PC-3 (cell line): ENCODE measurements at regions not wholly inside any gene's neighbourhood (a gene's known extent, or its start where the extent isn't known, plus 50 kb on each side); places are given as distances from the start of the nearest gene placed in this dataset.
"Not testable (repeated sequence)": the region's sequence is repeated elsewhere in the genome, so short reads cannot be mapped to it uniquely, and the experiment has no call there.

ENCODE experiments used
- ATAC-seq: fragments of 200-7000 bp; cut with Tn5 transposase; 2 replicates; pipeline ENCODE4 v1.9.1; 2020; ENCODE audit warnings: mild to moderate bottlenecking, moderate library complexity
- BruUV-seq: library from RNA; stranded (reverse); fragments of 400-500 nt; replicated peaks from 2 replicates; lab custom pipeline; 2021; lab: Mats Ljungman, UMichigan
- CTCF ChIA-PET: fragments of 300-600 bp; sonication (Branson Sonifier 250); formaldehyde crosslinking; loops from one replicate; lab custom pipeline; 2022; ENCODE audit warnings: antibody characterized with exemption; lab: Charles Lee
- POLR2A ChIA-PET: fragments of 300-600 bp; sonication (Branson Sonifier 250); formaldehyde crosslinking; loops from one replicate; lab custom pipeline; 2022; ENCODE audit warnings: antibody characterized with exemption; ENCODE audit not compliant: unreplicated experiment; lab: Charles Lee
- DNase-seq: peaks from one replicate; pipeline ENCODE4 v3.0.0-alpha.2; 2015
- H2AFZ ChIP-seq: fragments of 300-600 bp; sonication (generic); 2 replicates; pipeline ENCODE4 v1.6.0; 2016; ENCODE audit warnings: antibody characterized with exemption, low read length
- H3F3A ChIP-seq: fragments of 300-600 bp; sonication (generic); one replicate; pipeline ENCODE4 v1.6.0; 2017; ENCODE audit warnings: antibody characterized with exemption, low read length, control low read depth, mild to moderate bottlenecking; ENCODE audit not compliant: unreplicated experiment
- H3K27ac ChIP-seq: fragments of 300-600 bp; sonication (generic); 2 replicates; pipeline ENCODE4 v1.5.1; 2016; ENCODE audit warnings: mild to moderate bottlenecking, low read length
- H3K27me3 ChIP-seq: fragments of 300-600 bp; sonication (generic); 2 replicates; pipeline ENCODE4 v1.6.1; 2016; ENCODE audit warnings: low read length, mixed read lengths
- H3K36me3 ChIP-seq: fragments of 300-600 bp; sonication (generic); 2 replicates; pipeline ENCODE4 v1.6.1; 2016; ENCODE audit warnings: low read depth, mixed run types, low read length, mixed read lengths
- H3K4me1 ChIP-seq: fragments of 300-600 bp; sonication (generic); 2 replicates; pipeline ENCODE4 v1.5.1; 2016; ENCODE audit warnings: low read length; ENCODE audit not compliant: insufficient read depth
- H3K4me2 ChIP-seq: fragments of 300-600 bp; sonication (generic); 2 replicates; pipeline ENCODE4 v1.6.0; 2016; ENCODE audit warnings: low read length
- H3K4me3 ChIP-seq: fragments of 300-600 bp; sonication (generic); 2 replicates; pipeline ENCODE4 v1.5.1; 2016; ENCODE audit warnings: mild to moderate bottlenecking, low read length, mixed read lengths
- H3K79me2 ChIP-seq: fragments of 300-600 bp; sonication (generic); 2 replicates; pipeline ENCODE4 v1.6.1; 2017; ENCODE audit warnings: low read length, mixed read lengths
- H3K9ac ChIP-seq: fragments of 300-600 bp; sonication (generic); 2 replicates; pipeline ENCODE4 v1.6.0; 2016; ENCODE audit warnings: mild to moderate bottlenecking, low read length
- H3K9me2 ChIP-seq: fragments of 300-600 bp; sonication (generic); replicated peaks from 2 replicates; pipeline ENCODE4 v1.6.1; 2016; ENCODE audit warnings: mixed run types, low read length, mixed read lengths
- H3K9me3 ChIP-seq: fragments of 300-600 bp; sonication (generic); 2 replicates; pipeline ENCODE4 v1.6.1; 2016; ENCODE audit warnings: low read length, mixed read lengths
- H4K20me1 ChIP-seq: fragments of 300-600 bp; sonication (generic); 2 replicates; pipeline ENCODE4 v1.6.1; 2016; ENCODE audit warnings: low read length, mixed read lengths
- EZH2 ChIP-seq: fragments of 300-600 bp; sonication (generic); IDR thresholded peaks from one replicate; pipeline ENCODE4 v1.6.1; 2017; ENCODE audit warnings: antibody characterized with exemption, mild to moderate bottlenecking, low read length; ENCODE audit not compliant: unreplicated experiment
- EZH2phosphoT487 ChIP-seq: fragments of 300-600 bp; sonication (generic); IDR thresholded peaks from 2 replicates; pipeline ENCODE4 v1.6.1; 2018; ENCODE audit warnings: mild to moderate bottlenecking, antibody characterized with exemption, low read length, borderline replicate concordance
- intact Hi-C: fragments of 100-400 bp; cut with micrococcal nuclease; formaldehyde crosslinking; loops from 2 replicates; pipeline ENCODE4 v1.9.0; 2023
- TF ChIP-seq, protein P1 (sequence below): fragments of 300-600 bp; sonication (generic); conservative IDR thresholded peaks from 2 replicates; pipeline ENCODE4 v1.5.1; 2017; ENCODE audit warnings: antibody characterized with exemption, low read depth, mild to moderate bottlenecking, low read length

GRCh38 chr1:102234753-102235359 lies 238.1 kb upstream of the OLFM3 start:
- H3K9me2 ChIP-seq, result no peaks in the 10 kb centered on the region
- H3K27me3 ChIP-seq, result peaks cover 4% of the 10 kb centered on the region; the same call in 1 of the 2 replicates
- intact Hi-C loops, result no loop called here
- TF ChIP-seq EZH2phosphoT487 (no peak), EZH2 (no peak)
- TF ChIP-seq, protein P1, sequence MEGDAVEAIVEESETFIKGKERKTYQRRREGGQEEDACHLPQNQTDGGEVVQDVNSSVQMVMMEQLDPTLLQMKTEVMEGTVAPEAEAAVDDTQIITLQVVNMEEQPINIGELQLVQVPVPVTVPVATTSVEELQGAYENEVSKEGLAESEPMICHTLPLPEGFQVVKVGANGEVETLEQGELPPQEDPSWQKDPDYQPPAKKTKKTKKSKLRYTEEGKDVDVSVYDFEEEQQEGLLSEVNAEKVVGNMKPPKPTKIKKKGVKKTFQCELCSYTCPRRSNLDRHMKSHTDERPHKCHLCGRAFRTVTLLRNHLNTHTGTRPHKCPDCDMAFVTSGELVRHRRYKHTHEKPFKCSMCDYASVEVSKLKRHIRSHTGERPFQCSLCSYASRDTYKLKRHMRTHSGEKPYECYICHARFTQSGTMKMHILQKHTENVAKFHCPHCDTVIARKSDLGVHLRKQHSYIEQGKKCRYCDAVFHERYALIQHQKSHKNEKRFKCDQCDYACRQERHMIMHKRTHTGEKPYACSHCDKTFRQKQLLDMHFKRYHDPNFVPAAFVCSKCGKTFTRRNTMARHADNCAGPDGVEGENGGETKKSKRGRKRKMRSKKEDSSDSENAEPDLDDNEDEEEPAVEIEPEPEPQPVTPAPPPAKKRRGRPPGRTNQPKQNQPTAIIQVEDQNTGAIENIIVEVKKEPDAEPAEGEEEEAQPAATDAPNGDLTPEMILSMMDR, result no peak
- H3K9me3 ChIP-seq, result no peaks in the 10 kb centered on the region
- no peaks in the 10 kb centered on the region for H3K4me1 ChIP-seq
- no peak overlapping the region for H2AFZ ChIP-seq
- no TSS peak for BruUV-seq
- ChIA-PET CTCF (no interaction called here), POLR2A (no interaction called here)
- H3K79me2 ChIP-seq, result no peaks in the 10 kb centered on the region
- no peaks in the 10 kb centered on the region for H4K20me1 ChIP-seq
- no peak overlapping the region for H3K27ac ChIP-seq
- no peaks in the 10 kb centered on the region for H3K36me3 ChIP-seq
- ATAC-seq, result no peak
- H3F3A ChIP-seq, result no peaks in the 10 kb centered on the region
- H3K4me3 ChIP-seq, result no peak overlapping the region
- H3K9ac ChIP-seq, result no peak overlapping the region
- no peak overlapping the region for H3K4me2 ChIP-seq
- DNase-seq, result no peak

GRCh38 chr1:102219463-102219862 lies 222.7 kb upstream of the OLFM3 start:
- no peaks in the 10 kb centered on the region for H3K36me3 ChIP-seq
- no peak overlapping the region for H3K4me2 ChIP-seq
- no peak overlapping the region for H3K9ac ChIP-seq
- H3K79me2 ChIP-seq, result no peaks in the 10 kb centered on the region
- no peak for ATAC-seq
- no peaks in the 10 kb centered on the region for H3K9me3 ChIP-seq
- POLR2A ChIA-PET, result no interaction called here
- H3K27me3 ChIP-seq, result peaks cover 5% of the 10 kb centered on the region; the same call in 1 of the 2 replicates
- no peaks in the 10 kb centered on the region for H4K20me1 ChIP-seq
- H3K27ac ChIP-seq, result no peak overlapping the region
- H3K4me1 ChIP-seq, result no peaks in the 10 kb centered on the region
- no peak overlapping the region for H2AFZ ChIP-seq
- DNase-seq, result no peak
- TF ChIP-seq EZH2, result no peak
- no peak for TF ChIP-seq EZH2phosphoT487
- CTCF ChIA-PET, result no interaction called here
- no peaks in the 10 kb centered on the region for H3K9me2 ChIP-seq
- BruUV-seq, result no TSS peak
- intact Hi-C loops, result no loop called here
- H3K4me3 ChIP-seq, result no peak overlapping the region
- no peaks in the 10 kb centered on the region for H3F3A ChIP-seq

- H3K27ac ChIP-seq, H3K4me3 ChIP-seq, POLR2A ChIA-PET, H3K9me3 ChIP-seq, H3K4me2 ChIP-seq, H4K20me1 ChIP-seq, H3K36me3 ChIP-seq, CTCF ChIA-PET, H3K9ac ChIP-seq, intact Hi-C loops, H3K27me3 ChIP-seq, ATAC-seq, DNase-seq, H3K79me2 ChIP-seq, H3F3A ChIP-seq, H3K4me1 ChIP-seq, BruUV-seq, H2AFZ ChIP-seq, H3K9me2 ChIP-seq: not testable (repeated sequence)
Observed at GRCh38 chr1:102210891-102211290, 214.2 kb upstream of the OLFM3 start.
